ENCODE measurements at regions not wholly inside any gene's neighbourhood (a gene's known extent, or its start where the extent isn't known, plus 50 kb on each side); places are given as distances from the start of the nearest gene placed in this dataset.

- CTCF ChIA-PET: no interaction called here
- no peaks in the 10 kb centered on the region for H4K20me1 ChIP-seq (ENCODE audit: insufficient read depth)
- DNase-seq (ENCODE audit: low read depth, low spot score): no peak
- H3K9me3 ChIP-seq (ENCODE audit: control insufficient read depth in 1 of 2, insufficient read depth in 1 of 2, low read depth in 1 of 2, low read length in 2 of 2): no peaks in the 10 kb centered on the region
- H3K27ac ChIP-seq (ENCODE audit: low read depth, low read length): no peak overlapping the region
- H2AFZ ChIP-seq (ENCODE audit: low read depth, low read length, poor library complexity, severe bottlenecking): peak overlapping the region; percentile 94
- H3K9ac ChIP-seq (ENCODE audit: low read length): no peak overlapping the region
- no TSS peak for BruUV-seq (replicated peaks)
- H3K4me1 ChIP-seq (ENCODE audit: control insufficient read depth in 1 of 2, insufficient read depth in 2 of 2, low read length in 2 of 2): peaks cover 19 to 56% of the 10 kb centered on the region in 2 experiments
- POLR2A ChIA-PET: no interaction called here
- no peak for ATAC-seq
- no peak overlapping the region for H3K4me2 ChIP-seq (ENCODE audit: low read length)
- H3K4me3 ChIP-seq (replicated peaks in 1 of 2; ENCODE audit: low read depth in 1 of 2, low read length in 2 of 2): no peak overlapping the region
- no peaks in the 10 kb centered on the region for H3K27me3 ChIP-seq (ENCODE audit: insufficient read depth, low read length)
- TF ChIP-seq FOSL1 (IDR thresholded peaks at IDR 0.05; ENCODE audit: low read depth): no peak
- no peak for TF ChIP-seq ELF1 (IDR thresholded peaks at IDR 0.05; ENCODE audit: borderline replicate concordance, low read depth)
- no peak for TF ChIP-seq EZH2phosphoT487 (IDR thresholded peaks at IDR 0.05; ENCODE audit: borderline replicate concordance)
- TF ChIP-seq CBX3 (IDR thresholded peaks at IDR 0.05; ENCODE audit: low read depth): no peak
- TF ChIP-seq ZFX (IDR thresholded peaks at IDR 0.05): no peak
- TF ChIP-seq MAX (IDR thresholded peaks at IDR 0.05): no peak
- TF ChIP-seq SP1 (IDR thresholded peaks at IDR 0.05; ENCODE audit: low read depth): no peak
- no peak for TF ChIP-seq POLR2AphosphoS5 (IDR thresholded peaks at IDR 0.05; ENCODE audit: low read depth, low read length)
- TF ChIP-seq TCF7L2 (IDR thresholded peaks at IDR 0.05; ENCODE audit: borderline replicate concordance, extremely low read depth, insufficient read depth, insufficient read length): no peak
- TF ChIP-seq, protein P1, sequence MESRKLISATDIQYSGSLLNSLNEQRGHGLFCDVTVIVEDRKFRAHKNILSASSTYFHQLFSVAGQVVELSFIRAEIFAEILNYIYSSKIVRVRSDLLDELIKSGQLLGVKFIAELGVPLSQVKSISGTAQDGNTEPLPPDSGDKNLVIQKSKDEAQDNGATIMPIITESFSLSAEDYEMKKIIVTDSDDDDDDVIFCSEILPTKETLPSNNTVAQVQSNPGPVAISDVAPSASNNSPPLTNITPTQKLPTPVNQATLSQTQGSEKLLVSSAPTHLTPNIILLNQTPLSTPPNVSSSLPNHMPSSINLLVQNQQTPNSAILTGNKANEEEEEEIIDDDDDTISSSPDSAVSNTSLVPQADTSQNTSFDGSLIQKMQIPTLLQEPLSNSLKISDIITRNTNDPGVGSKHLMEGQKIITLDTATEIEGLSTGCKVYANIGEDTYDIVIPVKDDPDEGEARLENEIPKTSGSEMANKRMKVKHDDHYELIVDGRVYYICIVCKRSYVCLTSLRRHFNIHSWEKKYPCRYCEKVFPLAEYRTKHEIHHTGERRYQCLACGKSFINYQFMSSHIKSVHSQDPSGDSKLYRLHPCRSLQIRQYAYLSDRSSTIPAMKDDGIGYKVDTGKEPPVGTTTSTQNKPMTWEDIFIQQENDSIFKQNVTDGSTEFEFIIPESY (IDR thresholded peaks at IDR 0.05; ENCODE audit: extremely low read depth, insufficient replicate concordance, low read length): no peak
- no peak for TF ChIP-seq JUND (IDR thresholded peaks at IDR 0.05)
- no peak for TF ChIP-seq EGR1 (IDR thresholded peaks at IDR 0.05; ENCODE audit: low read depth)
- no peak for TF ChIP-seq YY1 (IDR thresholded peaks at IDR 0.05; ENCODE audit: extremely low read depth, insufficient replicate concordance, low read depth, low read length)
- no peak for TF ChIP-seq RAD21 (IDR thresholded peaks at IDR 0.05; ENCODE audit: low read depth)
- TF ChIP-seq CTCF (IDR thresholded peaks at IDR 0.05 in 2 of 3, conservative IDR thresholded peaks at IDR 0.05 in 1 of 3; ENCODE audit: borderline replicate concordance in 1 of 3, insufficient read depth in 1 of 3, low read depth in 2 of 3, low read length in 2 of 3): no peak
- no peak for TF ChIP-seq ZNF274 (IDR thresholded peaks at IDR 0.05; ENCODE audit: low read depth, low read length)
- H3K36me3 ChIP-seq (ENCODE audit: control insufficient read depth in 1 of 2, insufficient read depth in 2 of 2, low read length in 2 of 2): no peaks in the 10 kb centered on the region
- intact Hi-C loops (cut with micrococcal nuclease): no loop called here
- H3K79me2 ChIP-seq (ENCODE audit: insufficient read depth, low read length): no peaks in the 10 kb centered on the region
- no peaks in the 10 kb centered on the region for H3K9me2 ChIP-seq (ENCODE audit: insufficient read depth)
- RAD21 ChIA-PET (ENCODE audit: low non-redundant PET in 1 of 2, low total read pairs in 2 of 2, uncharacterized antibody in 2 of 2, unreplicated experiment in 2 of 2): no interaction called here
Measured at GRCh38 chr13:73337532-73337931, 278.7 kb downstream of the KLF5 start.

Measured in HCT116 (cell line).